HepG2 (cell line): ENCODE measurements at regions not wholly inside any gene's neighbourhood (a gene's known extent, or its start where the extent isn't known, plus 50 kb on each side); places are given as distances from the start of the nearest gene placed in this dataset.

ENCODE experiments used
- ATAC-seq: fragments of 200-7000 bp; cut with Tn5 transposase; 3 replicates; pipeline ENCODE4 v1.9.1; 2020; ENCODE audit warnings: mild to moderate bottlenecking, moderate library complexity
- BruUV-seq: library from RNA; stranded (reverse); fragments of 400-500 nt; replicated peaks from 2 replicates; lab custom pipeline; 2021; lab: Mats Ljungman, UMichigan
- CTCF ChIA-PET: fragments of 300-600 bp; formaldehyde crosslinking; extraction: SDS; loops from one replicate; lab custom pipeline; 2021; ENCODE audit warnings: low total read pairs, inconsistent platforms, low intra/inter-chr PET ratio; lab: Yijun Ruan, JAX
- POLR2A ChIA-PET: fragments of 350-600 bp; sonication (Branson Sonifier 250); formaldehyde crosslinking; loops from one replicate; lab custom pipeline; 2020; ENCODE audit warnings: antibody characterized with exemption, inconsistent platforms; lab: Yijun Ruan, JAX
- DNase-seq: peaks from one replicate; pipeline ENCODE4 v3.0.0-alpha.2; 2015; ENCODE audit warnings: low spot score
- FAIRE-seq: peaks from 3 replicates; lab custom pipeline; 2011; peaks lifted over from hg19 to GRCh38; lab: Jason Lieb, UNC
- H2AFZ ChIP-seq: one replicate; pipeline ENCODE4 v1.6.1; 2011; ENCODE audit warnings: low read length, inconsistent platforms
- H3K27ac ChIP-seq: fragments of 300-600 bp; 3 replicates; pipeline ENCODE4 v1.8.0; 2011; ENCODE audit warnings: mixed run types, mild to moderate bottlenecking, mixed read lengths, low read length, inconsistent platforms; ENCODE audit not compliant: insufficient read depth; ENCODE audit errors: extremely low read length
- H3K27me3 ChIP-seq, 2 experiments: fragments of 200-600 bp in 1 of 2; 2 replicates in 1 of 2; 3 replicates in 1 of 2; pipeline versions ENCODE4 v1.6.0 to v1.8.0; 2011; ENCODE audit warnings: low read length in 2 of 2, mild to moderate bottlenecking in 2 of 2, moderate library complexity in 2 of 2, inconsistent platforms in 1 of 2; ENCODE audit not compliant: insufficient read depth in 2 of 2, control insufficient read depth in 1 of 2
- H3K36me3 ChIP-seq, 2 experiments: fragments of 200-600 bp in 1 of 2; replicated peaks in 1 of 2; 2 replicates in 1 of 2; 3 replicates in 1 of 2; pipeline versions ENCODE4 v1.5.1 to v1.8.0; 2011; ENCODE audit warnings: low read length in 2 of 2, inconsistent platforms in 1 of 2; ENCODE audit not compliant: insufficient read depth in 2 of 2, control insufficient read depth in 1 of 2
- H3K4me1 ChIP-seq: 2 replicates; pipeline ENCODE4 v1.5.1; 2012; ENCODE audit warnings: low read length, inconsistent platforms; ENCODE audit not compliant: insufficient read depth
- H3K4me2 ChIP-seq: 2 replicates; pipeline ENCODE4 v1.6.0; 2011; ENCODE audit warnings: low read depth, low read length, inconsistent platforms
- H3K4me3 ChIP-seq, 3 experiments: fragments of 200-600 bp in 1 of 3; sonication (generic), shearing (Covaris generic) in 1 of 3; replicated peaks in 1 of 3; 2 replicates each; pipeline ENCODE4 v1.5.1; 2011 to 2016; ENCODE audit warnings: low read length in 3 of 3, inconsistent platforms in 2 of 3, low read depth in 2 of 3, mild to moderate bottlenecking in 2 of 3, control low read depth in 1 of 3, mixed read lengths in 1 of 3; ENCODE audit not compliant: insufficient read depth in 1 of 3
- H3K79me2 ChIP-seq: one replicate; pipeline ENCODE4 v1.6.1; 2011; ENCODE audit warnings: low read length, inconsistent platforms; ENCODE audit not compliant: insufficient read depth
- H3K9ac ChIP-seq: 2 replicates; pipeline ENCODE4 v1.6.0; 2011; ENCODE audit warnings: mild to moderate bottlenecking, low read depth, low read length, inconsistent platforms; ENCODE audit not compliant: insufficient read depth
- H3K9me3 ChIP-seq: 2 replicates; pipeline ENCODE4 v1.5.1; 2012; ENCODE audit warnings: mild to moderate bottlenecking, low read length
- H4K20me1 ChIP-seq: 2 replicates; pipeline ENCODE4 v1.6.0; 2011; ENCODE audit warnings: inconsistent platforms, mild to moderate bottlenecking, low read length, moderate library complexity; ENCODE audit not compliant: insufficient read depth
- AGO1 ChIP-seq: fragments of 200-400 bp; formaldehyde crosslinking; IDR thresholded peaks from 2 replicates; pipeline ENCODE4 v1.6.1; 2017; ENCODE audit warnings: mild to moderate bottlenecking, low read depth, low read length, moderate library complexity; ENCODE audit not compliant: poor library complexity, severe bottlenecking
- EED ChIP-seq: sonication (generic); formaldehyde crosslinking; IDR thresholded peaks from 2 replicates; pipeline ENCODE4 v1.5.0; 2020; ENCODE audit warnings: mild to moderate bottlenecking, missing genetic modification reagents
- FOXO1 ChIP-seq: sonication (generic); formaldehyde crosslinking; IDR thresholded peaks from 2 replicates; pipeline ENCODE4 v1.4.0; 2020; ENCODE audit warnings: missing genetic modification reagents
- GATAD1 ChIP-seq: IDR thresholded peaks from 2 replicates; pipeline ENCODE4 v1.6.1; 2016; ENCODE audit warnings: missing genetic modification reagents, missing compliant biosample characterization
- HMG20B ChIP-seq: conservative IDR thresholded peaks from 2 replicates; pipeline ENCODE4 v1.6.1; 2016; ENCODE audit warnings: missing genetic modification reagents, missing compliant biosample characterization
- HNRNPLL ChIP-seq: fragments of 200-400 bp; formaldehyde crosslinking; IDR thresholded peaks from 2 replicates; pipeline ENCODE4 v1.6.1; 2017; ENCODE audit warnings: mild to moderate bottlenecking, low read depth, low read length; ENCODE audit not compliant: poor library complexity, severe bottlenecking
- JUNB ChIP-seq: sonication (generic); formaldehyde crosslinking; IDR thresholded peaks from 2 replicates; pipeline ENCODE4 v1.8.0; 2022; ENCODE audit warnings: missing genetic modification reagents, mild to moderate bottlenecking, borderline replicate concordance
- NAIF1 ChIP-seq: sonication (generic); formaldehyde crosslinking; IDR thresholded peaks from 2 replicates; pipeline ENCODE4 v1.5.0; 2020; ENCODE audit warnings: mild to moderate bottlenecking, missing genetic modification reagents, borderline replicate concordance
- PRMT3 ChIP-seq: sonication (generic); formaldehyde crosslinking; IDR thresholded peaks from 2 replicates; pipeline ENCODE4 v1.8.1; 2022; ENCODE audit warnings: low read depth, mild to moderate bottlenecking, moderate library complexity, missing genetic modification reagents, borderline replicate concordance
- STAT5B ChIP-seq: sonication (generic); formaldehyde crosslinking; IDR thresholded peaks from 2 replicates; pipeline ENCODE4 v1.4.0; 2020; ENCODE audit warnings: missing genetic modification reagents
- ZEB1 ChIP-seq: IDR thresholded peaks from 2 replicates; pipeline ENCODE4 v1.6.1; 2012; ENCODE audit warnings: mild to moderate bottlenecking, low read depth, inconsistent platforms; ENCODE audit not compliant: insufficient replicate concordance
- ZKSCAN5 ChIP-seq: sonication (generic); formaldehyde crosslinking; IDR thresholded peaks from 2 replicates; pipeline ENCODE4 v1.5.1; 2020; ENCODE audit warnings: mild to moderate bottlenecking, missing genetic modification reagents
- ZNF143 ChIP-seq: sonication (generic); formaldehyde crosslinking; IDR thresholded peaks from 2 replicates; pipeline ENCODE4 v1.4.0; 2020; ENCODE audit warnings: missing genetic modification reagents
- ZNF253 ChIP-seq: sonication (generic); formaldehyde crosslinking; IDR thresholded peaks from 2 replicates; pipeline ENCODE4 v1.8.0; 2022; ENCODE audit warnings: mild to moderate bottlenecking, missing genetic modification reagents, borderline replicate concordance
- ZNF543 ChIP-seq: sonication (generic); formaldehyde crosslinking; IDR thresholded peaks from 2 replicates; pipeline ENCODE4 v1.4.0; 2020; ENCODE audit warnings: mild to moderate bottlenecking, missing genetic modification reagents
- WGBS: methylation state at CpG from one replicate; pipeline ENCODE4 v1.1.6; 2017; ENCODE audit warnings: low lambda C conversion rate; 5-methylcytosine and 5-hydroxymethylcytosine counted together
- in situ Hi-C: cut with HindIII; loops from 2 replicates; pipeline ENCODE4 v1.10.0; 2017; ENCODE audit warnings: low pct_unique_long_range_greater_than_20kb; ENCODE audit not compliant: extremely low pct_ligation_motif_present
- intact Hi-C: fragments of 100-400 bp; cut with micrococcal nuclease; formaldehyde crosslinking; loops from one replicate; pipeline ENCODE4 v1.10.0; 2022; ENCODE audit not compliant: unreplicated experiment
- TF ChIP-seq, protein P1 (sequence below): sonication (generic); formaldehyde crosslinking; IDR thresholded peaks from 2 replicates; pipeline ENCODE4 v1.8.0; 2022; ENCODE audit warnings: low read depth, missing genetic modification reagents
- TF ChIP-seq, protein P2 (sequence below): sonication (generic); formaldehyde crosslinking; IDR thresholded peaks from 2 replicates; pipeline ENCODE4 v1.8.1; 2023; ENCODE audit warnings: mild to moderate bottlenecking, missing genetic modification reagents
- TF ChIP-seq, protein P3 (sequence below): sonication (generic); formaldehyde crosslinking; IDR thresholded peaks from 2 replicates; pipeline ENCODE4 v1.5.1; 2020; ENCODE audit warnings: mild to moderate bottlenecking, missing genetic modification reagents, moderate library complexity

DNA sequence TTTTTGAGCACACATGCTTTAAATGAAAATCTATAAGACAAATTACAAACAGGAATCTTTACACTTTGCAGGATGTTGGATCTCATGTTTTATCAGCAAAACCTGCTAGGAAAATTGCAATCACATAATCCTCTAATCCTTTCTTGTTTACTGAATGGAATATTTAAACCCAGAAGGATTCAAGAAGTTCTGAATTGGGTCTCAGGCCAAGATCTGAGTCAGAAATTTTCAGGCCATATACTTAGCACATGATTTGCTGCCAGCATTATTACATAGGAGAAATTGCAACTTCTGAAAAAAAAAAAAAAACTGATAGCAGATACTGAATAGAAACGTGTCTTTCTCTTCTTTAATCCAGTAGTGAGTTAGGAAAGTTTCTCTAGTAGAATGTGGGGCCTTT lies 1005.3 kb upstream of the POT1 start:
- in situ Hi-C loops (no loop called here), intact Hi-C loops (no loop called here)
- BruUV-seq = no TSS peak
- Histone ChIP-seq H3K4me2 (no peak overlapping the region), H3K4me1 (no peaks in the 10 kb centered on the region), H4K20me1 (no peaks in the 10 kb centered on the region), H3K4me3 (no peak overlapping the region), H3K9ac (no peak overlapping the region), H3K27me3 (no peaks in the 10 kb centered on the region), H3K79me2 (no peaks in the 10 kb centered on the region), H3K9me3 (peaks cover 74% of the 10 kb centered on the region), H3K36me3 (no peaks in the 10 kb centered on the region), H3K27ac (no peak overlapping the region), H2AFZ (no peak overlapping the region)
- POLR2A ChIA-PET = no interaction called here
- CTCF ChIA-PET = no interaction called here
- FAIRE-seq = no peak
- ATAC-seq = no peak
- DNase-seq = no peak
- WGBS = 0% methylated on average over 1 of the region's 1 CpG
- TF ChIP-seq ZNF253 (CRISPR knock-in tag) = no peak
- no peak for TF ChIP-seq EED (CRISPR knock-in tag)
- TF ChIP-seq, protein P1, sequence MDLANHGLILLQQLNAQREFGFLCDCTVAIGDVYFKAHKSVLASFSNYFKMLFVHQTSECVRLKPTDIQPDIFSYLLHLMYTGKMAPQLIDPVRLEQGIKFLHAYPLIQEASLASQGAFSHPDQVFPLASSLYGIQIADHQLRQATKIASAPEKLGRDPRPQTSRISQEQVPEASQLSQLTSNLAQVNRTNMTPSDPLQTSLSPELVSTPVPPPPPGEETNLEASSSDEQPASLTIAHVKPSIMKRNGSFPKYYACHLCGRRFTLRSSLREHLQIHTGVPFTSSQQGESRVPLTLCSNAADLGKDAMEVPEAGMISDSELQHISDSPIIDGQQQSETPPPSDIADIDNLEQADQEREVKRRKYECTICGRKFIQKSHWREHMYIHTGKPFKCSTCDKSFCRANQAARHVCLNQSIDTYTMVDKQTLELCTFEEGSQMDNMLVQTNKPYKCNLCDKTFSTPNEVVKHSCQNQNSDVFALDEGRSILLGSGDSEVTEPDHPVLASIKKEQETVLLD (CRISPR knock-in tag) = no peak
- no peak for TF ChIP-seq AGO1
- TF ChIP-seq PRMT3 (CRISPR knock-in tag) = no peak
- no peak for TF ChIP-seq ZEB1
- TF ChIP-seq, protein P2, sequence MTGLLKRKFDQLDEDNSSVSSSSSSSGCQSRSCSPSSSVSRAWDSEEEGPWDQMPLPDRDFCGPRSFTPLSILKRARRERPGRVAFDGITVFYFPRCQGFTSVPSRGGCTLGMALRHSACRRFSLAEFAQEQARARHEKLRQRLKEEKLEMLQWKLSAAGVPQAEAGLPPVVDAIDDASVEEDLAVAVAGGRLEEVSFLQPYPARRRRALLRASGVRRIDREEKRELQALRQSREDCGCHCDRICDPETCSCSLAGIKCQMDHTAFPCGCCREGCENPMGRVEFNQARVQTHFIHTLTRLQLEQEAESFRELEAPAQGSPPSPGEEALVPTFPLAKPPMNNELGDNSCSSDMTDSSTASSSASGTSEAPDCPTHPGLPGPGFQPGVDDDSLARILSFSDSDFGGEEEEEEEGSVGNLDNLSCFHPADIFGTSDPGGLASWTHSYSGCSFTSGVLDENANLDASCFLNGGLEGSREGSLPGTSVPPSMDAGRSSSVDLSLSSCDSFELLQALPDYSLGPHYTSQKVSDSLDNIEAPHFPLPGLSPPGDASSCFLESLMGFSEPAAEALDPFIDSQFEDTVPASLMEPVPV (CRISPR knock-in tag) = no peak
- TF ChIP-seq STAT5B (CRISPR knock-in tag) = no peak
- TF ChIP-seq HNRNPLL = no peak
- TF ChIP-seq, protein P3, sequence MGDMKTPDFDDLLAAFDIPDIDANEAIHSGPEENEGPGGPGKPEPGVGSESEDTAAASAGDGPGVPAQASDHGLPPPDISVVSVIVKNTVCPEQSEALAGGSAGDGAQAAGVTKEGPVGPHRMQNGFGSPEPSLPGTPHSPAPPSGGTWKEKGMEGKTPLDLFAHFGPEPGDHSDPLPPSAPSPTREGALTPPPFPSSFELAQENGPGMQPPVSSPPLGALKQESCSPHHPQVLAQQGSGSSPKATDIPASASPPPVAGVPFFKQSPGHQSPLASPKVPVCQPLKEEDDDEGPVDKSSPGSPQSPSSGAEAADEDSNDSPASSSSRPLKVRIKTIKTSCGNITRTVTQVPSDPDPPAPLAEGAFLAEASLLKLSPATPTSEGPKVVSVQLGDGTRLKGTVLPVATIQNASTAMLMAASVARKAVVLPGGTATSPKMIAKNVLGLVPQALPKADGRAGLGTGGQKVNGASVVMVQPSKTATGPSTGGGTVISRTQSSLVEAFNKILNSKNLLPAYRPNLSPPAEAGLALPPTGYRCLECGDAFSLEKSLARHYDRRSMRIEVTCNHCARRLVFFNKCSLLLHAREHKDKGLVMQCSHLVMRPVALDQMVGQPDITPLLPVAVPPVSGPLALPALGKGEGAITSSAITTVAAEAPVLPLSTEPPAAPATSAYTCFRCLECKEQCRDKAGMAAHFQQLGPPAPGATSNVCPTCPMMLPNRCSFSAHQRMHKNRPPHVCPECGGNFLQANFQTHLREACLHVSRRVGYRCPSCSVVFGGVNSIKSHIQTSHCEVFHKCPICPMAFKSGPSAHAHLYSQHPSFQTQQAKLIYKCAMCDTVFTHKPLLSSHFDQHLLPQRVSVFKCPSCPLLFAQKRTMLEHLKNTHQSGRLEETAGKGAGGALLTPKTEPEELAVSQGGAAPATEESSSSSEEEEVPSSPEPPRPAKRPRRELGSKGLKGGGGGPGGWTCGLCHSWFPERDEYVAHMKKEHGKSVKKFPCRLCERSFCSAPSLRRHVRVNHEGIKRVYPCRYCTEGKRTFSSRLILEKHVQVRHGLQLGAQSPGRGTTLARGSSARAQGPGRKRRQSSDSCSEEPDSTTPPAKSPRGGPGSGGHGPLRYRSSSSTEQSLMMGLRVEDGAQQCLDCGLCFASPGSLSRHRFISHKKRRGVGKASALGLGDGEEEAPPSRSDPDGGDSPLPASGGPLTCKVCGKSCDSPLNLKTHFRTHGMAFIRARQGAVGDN (CRISPR knock-in tag) = no peak
- no peak for TF ChIP-seq ZNF143 (CRISPR knock-in tag)
- no peak for TF ChIP-seq HMG20B (CRISPR knock-in tag)
- no peak for TF ChIP-seq FOXO1 (CRISPR knock-in tag)
- no peak for TF ChIP-seq NAIF1 (CRISPR knock-in tag)
- no peak for TF ChIP-seq JUNB (CRISPR knock-in tag)
- TF ChIP-seq GATAD1 = no peak
- no peak for TF ChIP-seq ZNF543
- no peak for TF ChIP-seq ZKSCAN5 (CRISPR knock-in tag)
